Lower lobe of right lung (tissue), 2 donors: ENCODE measurements at regions not wholly inside any gene's neighbourhood (a gene's known extent, or its start where the extent isn't known, plus 50 kb on each side); places are given as distances from the start of the nearest gene placed in this dataset.

Source experiments
- ATAC-seq, 2 donors: fragments of 200-7000 bp; cut with Tn5 transposase; one replicate each; pipeline ENCODE4 v1.9.1; 2020 to 2022; ENCODE audit warnings: mild to moderate bottlenecking in 2 of 2, moderate library complexity in 2 of 2
- DNase-seq: peaks from one replicate; pipeline ENCODE4 v3.0.0-alpha.2; 2020
- H3K27ac ChIP-seq: fragments of 200-600 bp; one replicate; pipeline ENCODE4 v1.8.0; 2022
- H3K27me3 ChIP-seq: fragments of 200-600 bp; one replicate; pipeline ENCODE4 v1.8.0; 2022; ENCODE audit warnings: low read depth
- H3K36me3 ChIP-seq: fragments of 200-600 bp; one replicate; pipeline ENCODE4 v1.8.0; 2022; ENCODE audit warnings: mild to moderate bottlenecking
- H3K4me1 ChIP-seq: fragments of 200-600 bp; one replicate; pipeline ENCODE4 v1.8.0; 2022
- H3K4me3 ChIP-seq: fragments of 200-600 bp; one replicate; pipeline ENCODE4 v1.8.0; 2022; ENCODE audit warnings: mild to moderate bottlenecking
- H3K9me3 ChIP-seq: fragments of 200-600 bp; one replicate; pipeline ENCODE4 v1.8.0; 2022
- intact Hi-C: fragments of 100-400 bp; cut with DNase I; formaldehyde crosslinking; loops from one replicate; pipeline ENCODE4 v1.11.0; 2022
- TF ChIP-seq, protein P1 (sequence below): fragments of 200-600 bp; IDR thresholded peaks from one replicate; pipeline ENCODE4 v1.8.0; 2022; ENCODE audit warnings: antibody characterized with exemption, mild to moderate bottlenecking
- donor health status: DM: no; HTN: yes; CAD: no; lungs with severe emphysema.

DNA sequence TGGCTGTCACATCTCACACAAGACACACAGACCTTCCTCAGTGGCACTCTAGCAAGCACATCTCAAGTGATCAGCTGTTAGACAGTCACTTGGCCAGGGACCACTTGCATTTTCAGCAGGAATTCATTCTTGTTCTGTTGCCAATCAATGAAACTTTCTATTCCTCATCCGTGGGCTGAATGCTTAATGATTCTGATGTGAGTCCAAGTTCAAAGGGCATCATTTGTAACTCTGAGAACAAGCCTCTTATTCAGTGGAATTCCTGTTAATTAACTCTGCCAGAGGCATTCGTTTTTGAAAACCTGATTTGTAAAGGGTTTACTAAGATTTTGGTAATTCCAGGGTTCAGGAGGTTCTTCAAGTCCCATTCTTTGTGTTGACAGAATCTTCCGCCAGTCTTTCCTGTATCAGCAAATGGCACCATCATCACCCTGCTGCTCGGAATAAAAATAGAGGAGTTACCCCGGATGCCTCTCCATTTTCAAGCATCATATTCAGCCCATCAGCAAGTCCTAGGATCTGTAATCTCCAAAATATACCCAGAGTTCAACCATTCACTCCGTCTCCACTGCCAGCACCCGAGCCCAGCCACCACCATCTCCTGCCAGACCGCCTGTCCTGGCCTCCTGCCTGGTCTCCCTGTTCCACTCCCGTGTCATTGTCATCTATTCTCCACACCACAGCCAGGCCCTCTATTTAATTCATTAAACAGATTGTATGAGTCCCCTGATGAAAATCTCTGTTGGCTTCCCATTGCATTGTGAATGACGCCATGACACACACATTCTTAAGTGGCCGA, 473.4 kb downstream of the AACS start:
- Histone ChIP-seq H3K36me3 (no peaks in the 10 kb centered on the region), H3K4me1 (no peaks in the 10 kb centered on the region), H3K27ac (no peak overlapping the region), H3K9me3 (no peaks in the 10 kb centered on the region), H3K4me3 (no peak overlapping the region), H3K27me3 (peaks cover 5% of the 10 kb centered on the region)
- ATAC-seq (no peak), DNase-seq (no peak)
- TF ChIP-seq, protein P1, sequence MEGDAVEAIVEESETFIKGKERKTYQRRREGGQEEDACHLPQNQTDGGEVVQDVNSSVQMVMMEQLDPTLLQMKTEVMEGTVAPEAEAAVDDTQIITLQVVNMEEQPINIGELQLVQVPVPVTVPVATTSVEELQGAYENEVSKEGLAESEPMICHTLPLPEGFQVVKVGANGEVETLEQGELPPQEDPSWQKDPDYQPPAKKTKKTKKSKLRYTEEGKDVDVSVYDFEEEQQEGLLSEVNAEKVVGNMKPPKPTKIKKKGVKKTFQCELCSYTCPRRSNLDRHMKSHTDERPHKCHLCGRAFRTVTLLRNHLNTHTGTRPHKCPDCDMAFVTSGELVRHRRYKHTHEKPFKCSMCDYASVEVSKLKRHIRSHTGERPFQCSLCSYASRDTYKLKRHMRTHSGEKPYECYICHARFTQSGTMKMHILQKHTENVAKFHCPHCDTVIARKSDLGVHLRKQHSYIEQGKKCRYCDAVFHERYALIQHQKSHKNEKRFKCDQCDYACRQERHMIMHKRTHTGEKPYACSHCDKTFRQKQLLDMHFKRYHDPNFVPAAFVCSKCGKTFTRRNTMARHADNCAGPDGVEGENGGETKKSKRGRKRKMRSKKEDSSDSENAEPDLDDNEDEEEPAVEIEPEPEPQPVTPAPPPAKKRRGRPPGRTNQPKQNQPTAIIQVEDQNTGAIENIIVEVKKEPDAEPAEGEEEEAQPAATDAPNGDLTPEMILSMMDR, result no peak
- intact Hi-C loops, result no loop called here

- Histone ChIP-seq H3K4me1 (no peaks in the 10 kb centered on the region), H3K27me3 (no peaks in the 10 kb centered on the region), H3K36me3 (no peaks in the 10 kb centered on the region), H3K4me3 (no peak overlapping the region), H3K27ac (no peak overlapping the region), H3K9me3 (no peaks in the 10 kb centered on the region)
- ATAC-seq, result no peak
- TF ChIP-seq, protein P1, result no peak
- intact Hi-C loops, result no loop called here
- no peak for DNase-seq
Observed at GRCh38 chr12:125540580-125541204, 475.5 kb downstream of the AACS start.

DNA sequence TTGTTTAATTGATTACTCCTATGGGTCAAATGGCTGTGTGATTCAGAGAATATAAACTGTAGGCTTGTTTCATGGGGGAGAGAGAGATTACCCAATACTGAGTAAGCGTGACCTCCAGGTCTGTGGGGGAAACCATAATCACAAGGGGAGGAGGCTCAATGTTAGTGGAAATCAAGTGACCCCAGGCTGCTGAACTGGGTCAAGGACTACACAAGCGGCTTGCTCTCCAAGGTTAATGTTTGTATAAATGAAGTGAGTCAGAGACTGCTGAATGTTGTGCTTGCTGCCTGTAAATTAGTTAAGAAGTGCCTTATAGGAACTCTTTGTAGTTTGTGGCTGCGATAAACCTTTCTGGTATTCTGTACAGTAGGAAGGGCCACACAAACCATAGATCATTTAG, 479.7 kb downstream of the AACS start:
- no peak overlapping the region for H3K4me3 ChIP-seq
- no peak for DNase-seq
- intact Hi-C loops, result no loop called here
- no peak overlapping the region for H3K27ac ChIP-seq
- H3K9me3 ChIP-seq, result no peaks in the 10 kb centered on the region
- peak; percentile 55 to 59 for ATAC-seq
- TF ChIP-seq, protein P1, result no peak
- no peaks in the 10 kb centered on the region for H3K36me3 ChIP-seq
- no peaks in the 10 kb centered on the region for H3K27me3 ChIP-seq
- H3K4me1 ChIP-seq, result no peaks in the 10 kb centered on the region

DNA sequence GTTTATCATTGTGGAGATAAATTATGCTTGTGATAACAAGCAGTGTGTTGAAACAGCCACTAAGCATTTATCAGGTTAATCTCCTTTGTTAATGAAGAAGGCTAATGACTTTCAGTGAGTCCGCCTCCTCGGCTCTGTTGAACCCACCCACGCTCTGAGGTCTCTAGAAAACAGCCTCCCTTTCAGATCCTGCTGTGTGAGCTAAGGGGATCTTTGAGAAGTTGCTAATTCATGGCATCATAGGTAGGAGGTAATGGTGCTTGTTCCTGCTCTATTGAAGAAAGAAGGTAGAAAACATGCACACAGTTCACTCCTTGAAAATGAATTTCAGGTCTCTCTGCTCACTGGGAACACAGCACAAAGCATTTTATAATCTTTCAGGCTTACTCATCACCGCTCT, 483.9 kb downstream of the AACS start:
- no peak overlapping the region for H3K4me3 ChIP-seq
- no peaks in the 10 kb centered on the region for H3K9me3 ChIP-seq
- intact Hi-C loops, result no loop called here
- no peak overlapping the region for H3K27ac ChIP-seq
- no peaks in the 10 kb centered on the region for H3K4me1 ChIP-seq
- ATAC-seq, result no peak
- TF ChIP-seq, protein P1, result no peak
- DNase-seq, result no peak
- H3K36me3 ChIP-seq, result no peaks in the 10 kb centered on the region
- H3K27me3 ChIP-seq, result no peaks in the 10 kb centered on the region

DNA sequence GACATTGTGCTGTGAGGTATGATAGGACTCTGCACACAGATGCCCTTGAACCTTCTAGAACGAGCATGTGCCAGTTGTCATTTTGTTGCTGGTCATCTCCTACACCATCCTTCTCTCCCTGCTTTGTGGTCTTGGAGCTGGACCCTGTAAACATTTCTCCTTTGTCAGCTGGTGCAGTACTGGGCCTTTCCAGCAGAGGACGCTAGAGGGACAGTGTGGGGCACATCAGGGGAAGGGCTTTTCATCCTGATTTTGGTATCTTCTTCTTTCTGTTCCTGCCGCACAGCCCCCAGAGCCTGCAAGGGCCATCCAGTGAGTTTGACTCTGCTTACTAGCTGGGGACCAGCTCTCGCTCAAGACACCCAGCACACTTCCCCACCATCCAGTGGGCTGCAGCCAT, 484.6 kb downstream of the AACS start:
- Histone ChIP-seq H3K27me3 (no peaks in the 10 kb centered on the region), H3K4me1 (no peaks in the 10 kb centered on the region), H3K4me3 (no peak overlapping the region), H3K36me3 (no peaks in the 10 kb centered on the region), H3K9me3 (no peaks in the 10 kb centered on the region), H3K27ac (no peak overlapping the region)
- intact Hi-C loops, result no loop called here
- TF ChIP-seq, protein P1, result peak; percentile 15
- no peak for DNase-seq
- no peak for ATAC-seq
